Activated CD4-positive, alpha-beta T cell treated with anti-CD3 and anti-CD28 coated beads, Interleukin-10, Interleukin-2, amounts not matched to agents 100 ng/mL and 50 ng/mL, durations not matched to agents 16 hours and 8 hours (primary cell): ENCODE measurements at regions not wholly inside any gene's neighbourhood (a gene's known extent, or its start where the extent isn't known, plus 50 kb on each side); places are given as distances from the start of the nearest gene placed in this dataset.

Experiments used
- DNase-seq: peaks from one replicate; pipeline ENCODE4 v3.0.0-alpha.2; 2020

- no peak for DNase-seq
Measured at GRCh38 chr10:130857631-130858295, 453.8 kb downstream of the TCERG1L start.

- DNase-seq = no peak
Measured at GRCh38 chr10:130858626-130859025, 452.9 kb downstream of the TCERG1L start.

- DNase-seq = no peak
Measured at GRCh38 chr10:130859427-130859826, 452.1 kb downstream of the TCERG1L start.

- no peak for DNase-seq
Measured at GRCh38 chr10:130862122-130862521, 449.4 kb downstream of the TCERG1L start.

GRCh38 chr10:130862626-130863025 is 448.9 kb downstream of the TCERG1L start:
- DNase-seq = no peak

- no peak for DNase-seq
Measured at GRCh38 chr10:130863044-130863443, 448.5 kb downstream of the TCERG1L start.

- no peak for DNase-seq
Measured at GRCh38 chr10:130864961-130865818, 446.3 kb downstream of the TCERG1L start.

GRCh38 chr10:130866857-130867256 is 444.7 kb downstream of the TCERG1L start:
- DNase-seq = no peak

GRCh38 chr10:130867446-130868194 is 443.9 kb downstream of the TCERG1L start:
- no peak for DNase-seq

GRCh38 chr10:130869179-130869841 is 442.2 kb downstream of the TCERG1L start:
- no peak for DNase-seq

- no peak for DNase-seq
Measured at GRCh38 chr10:130871406-130871805, 440.1 kb downstream of the TCERG1L start.

- no peak for DNase-seq
Measured at GRCh38 chr10:130873636-130874035, 437.9 kb downstream of the TCERG1L start.

- no peak for DNase-seq
Measured at GRCh38 chr10:130875116-130875515, 436.4 kb downstream of the TCERG1L start.

- no peak for DNase-seq
Measured at GRCh38 chr10:130875897-130876472, 435.5 kb downstream of the TCERG1L start.

- no peak for DNase-seq
Measured at GRCh38 chr10:130877126-130877525, 434.4 kb downstream of the TCERG1L start.

- no peak for DNase-seq
Measured at GRCh38 chr10:130878131-130878530, 433.4 kb downstream of the TCERG1L start.

GRCh38 chr10:130882906-130883305 is 428.6 kb downstream of the TCERG1L start:
- no peak for DNase-seq

- no peak for DNase-seq
Measured at GRCh38 chr10:130884456-130884855, 427.1 kb downstream of the TCERG1L start.

GRCh38 chr10:130885021-130885655 is 426.4 kb downstream of the TCERG1L start:
- DNase-seq = no peak

GRCh38 chr10:130887170-130887569 is 424.4 kb downstream of the TCERG1L start:
- DNase-seq = no peak

- DNase-seq = no peak
Measured at GRCh38 chr10:130888493-130888892, 423.0 kb downstream of the TCERG1L start.

- no peak for DNase-seq
Measured at GRCh38 chr10:130889240-130889639, 422.3 kb downstream of the TCERG1L start.
